ENCODE measurements at regions not wholly inside any gene's neighbourhood (a gene's known extent, or its start where the extent isn't known, plus 50 kb on each side); places are given as distances from the start of the nearest gene placed in this dataset.

GRCh38 chr6:73969971-73970970 lies 274.3 kb downstream of the CD109 start:
- no peak overlapping the region for H3K4me3 ChIP-seq (ENCODE audit: low read depth, low read length)
- CTCF ChIA-PET, result interaction anchor here (0.6 to 6.9 kb wide), 45 partner anchors 9 to 1262 kb away, joined by 3 to 113 read pairs (median 4); no protein-coding TSS in a partner anchor
- peak; percentile 47 for TF ChIP-seq CTCF (IDR thresholded peaks at IDR 0.05; ENCODE audit: insufficient read depth, low read length, missing control alignments)
- no peak for DNase-seq (ENCODE audit: low read depth, low spot score)
- POLR2A ChIA-PET, result no interaction called here

- H3K4me3 ChIP-seq (ENCODE audit: low read depth, low read length), result no peak overlapping the region
- ChIA-PET POLR2A (no interaction called here), CTCF (interaction anchor here (1.3 to 6.9 kb wide), 3 partner anchors 14 to 1241 kb away, joined by 3 to 113 read pairs (median 77); no protein-coding TSS in a partner anchor)
- DNase-seq (ENCODE audit: low read depth, low spot score), result no peak
- no peak for TF ChIP-seq CTCF (IDR thresholded peaks at IDR 0.05; ENCODE audit: insufficient read depth, low read length, missing control alignments)
Observed at GRCh38 chr6:73968221-73968757, 272.3 kb downstream of the CD109 start.

GRCh38 chr6:73965539-73966029 lies 269.6 kb downstream of the CD109 start:
- CTCF ChIA-PET, result interaction anchor here (2.5 kb wide), 1 partner anchor 1244 kb away, joined by 16 read pairs; no protein-coding TSS in a partner anchor

GRCh38 chr6:73964241-73964854 lies 268.3 kb downstream of the CD109 start:
- no peak for DNase-seq (ENCODE audit: low read depth, low spot score)

More at GRCh38 chr6:73965539-73966029, 269.6 kb downstream of the CD109 start:
- TF ChIP-seq CTCF (IDR thresholded peaks at IDR 0.05; ENCODE audit: insufficient read depth, low read length, missing control alignments), result no peak
- no peak overlapping the region for H3K4me3 ChIP-seq (ENCODE audit: low read depth, low read length)
- no peak for DNase-seq (ENCODE audit: low read depth, low spot score)
- POLR2A ChIA-PET, result no interaction called here

GRCh38 chr6:73962884-73963283 lies 266.9 kb downstream of the CD109 start:
- DNase-seq (ENCODE audit: low read depth, low spot score), result no peak
- POLR2A ChIA-PET, result no interaction called here
- CTCF ChIA-PET, result interaction anchor here (0.7 kb wide), 1 partner anchor 1249 kb away, joined by 3 read pairs; no protein-coding TSS in a partner anchor
- H3K4me3 ChIP-seq (ENCODE audit: low read depth, low read length), result no peak overlapping the region
- TF ChIP-seq CTCF (IDR thresholded peaks at IDR 0.05; ENCODE audit: insufficient read depth, low read length, missing control alignments), result no peak

More at GRCh38 chr6:73964241-73964854, 268.3 kb downstream of the CD109 start:
- POLR2A ChIA-PET, result no interaction called here
- TF ChIP-seq CTCF (IDR thresholded peaks at IDR 0.05; ENCODE audit: insufficient read depth, low read length, missing control alignments), result no peak
- CTCF ChIA-PET, result interaction anchor here (1.3 to 2.5 kb wide), 3 partner anchors 15 to 1245 kb away, joined by 3 to 16 read pairs (median 3); no protein-coding TSS in a partner anchor
- no peak overlapping the region for H3K4me3 ChIP-seq (ENCODE audit: low read depth, low read length)
